GM21360 (cell line): ENCODE measurements at regions not wholly inside any gene's neighbourhood (a gene's known extent, or its start where the extent isn't known, plus 50 kb on each side); places are given as distances from the start of the nearest gene placed in this dataset.
"Not testable (repeated sequence)": the region's sequence is repeated elsewhere in the genome, so short reads cannot be mapped to it uniquely, and the experiment has no call there.

Experiments
- ATAC-seq: cut with Tn5 transposase; IDR thresholded peaks from one replicate; pipeline ENCODE4 v1.9.1; 2021; ENCODE audit warnings: mild to moderate bottlenecking, moderate library complexity; ENCODE audit not compliant: unreplicated experiment

DNA sequence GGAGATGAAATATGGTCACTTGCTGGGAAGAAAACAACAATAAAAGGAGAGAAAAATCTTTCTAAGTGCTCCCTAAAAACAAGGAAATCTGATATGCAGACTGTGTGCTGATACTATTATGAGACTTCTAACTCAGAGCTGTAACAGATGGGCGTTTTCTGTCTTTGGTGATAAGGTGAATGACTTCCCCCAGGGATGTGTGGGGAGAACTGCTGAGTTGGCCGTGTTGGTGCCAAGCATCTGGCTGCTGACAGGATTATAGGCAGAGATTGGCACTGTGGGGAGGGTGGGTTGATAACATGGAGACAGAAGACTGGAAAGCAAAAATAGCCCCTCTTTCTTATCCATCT, 438.5 kb upstream of the PLXNA2 start:
- no peak for ATAC-seq

GRCh38 chr1:208683141-208683540, 439.0 kb upstream of the PLXNA2 start:
- no peak for ATAC-seq

GRCh38 chr1:208684192-208684591, 440.0 kb upstream of the PLXNA2 start:
- no peak for ATAC-seq

GRCh38 chr1:208686592-208686991, 442.4 kb upstream of the PLXNA2 start:
- no peak for ATAC-seq

DNA sequence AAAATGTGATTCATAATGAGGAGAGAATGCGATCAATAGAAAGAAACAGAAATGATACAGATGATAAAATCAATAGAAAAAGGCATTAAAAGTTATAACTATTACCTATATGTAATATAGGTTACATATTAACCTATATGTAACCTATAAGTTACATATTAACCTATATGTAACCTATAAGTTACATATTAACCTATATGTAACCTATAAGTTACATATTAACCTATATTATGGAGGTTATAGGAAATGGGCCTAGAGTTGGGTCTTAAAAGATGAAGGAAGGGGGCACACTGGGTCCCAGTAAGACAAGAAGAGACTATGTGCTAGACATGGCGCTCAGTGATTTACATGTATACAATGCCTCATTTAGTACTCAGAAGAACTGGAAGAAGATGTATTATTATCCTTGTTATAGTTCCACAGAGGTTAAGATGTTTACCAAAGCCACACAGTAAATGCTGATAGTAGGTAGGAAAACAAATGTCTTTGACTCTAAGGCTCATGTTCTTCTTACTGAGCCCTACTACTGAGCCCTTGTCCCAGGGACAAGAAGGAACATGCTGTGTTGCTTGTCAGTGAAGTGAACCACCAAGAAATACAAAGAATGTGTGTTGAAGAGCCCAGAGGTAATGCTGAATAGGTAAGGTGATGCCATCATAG, 444.6 kb upstream of the PLXNA2 start:
- no peak for ATAC-seq

DNA sequence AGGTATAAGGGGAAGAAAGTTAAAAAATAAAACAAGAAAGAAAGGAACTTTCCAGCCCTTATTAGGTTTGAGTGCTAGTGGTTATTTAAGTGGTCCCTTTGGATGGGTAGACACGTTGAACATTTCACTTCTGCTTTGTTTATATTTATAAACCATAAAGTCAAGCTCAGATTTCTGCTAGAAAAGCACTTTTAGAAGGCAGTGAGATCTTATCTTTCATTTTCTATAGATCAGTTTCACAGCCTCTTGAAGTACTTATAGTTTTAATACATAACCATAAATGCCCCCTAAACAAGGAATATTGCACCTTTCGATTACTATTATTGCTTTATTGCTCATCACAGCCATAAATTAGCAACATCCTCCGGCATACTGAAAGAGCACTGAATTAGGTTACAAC, 446.8 kb upstream of the PLXNA2 start:
- ATAC-seq, result no peak

DNA sequence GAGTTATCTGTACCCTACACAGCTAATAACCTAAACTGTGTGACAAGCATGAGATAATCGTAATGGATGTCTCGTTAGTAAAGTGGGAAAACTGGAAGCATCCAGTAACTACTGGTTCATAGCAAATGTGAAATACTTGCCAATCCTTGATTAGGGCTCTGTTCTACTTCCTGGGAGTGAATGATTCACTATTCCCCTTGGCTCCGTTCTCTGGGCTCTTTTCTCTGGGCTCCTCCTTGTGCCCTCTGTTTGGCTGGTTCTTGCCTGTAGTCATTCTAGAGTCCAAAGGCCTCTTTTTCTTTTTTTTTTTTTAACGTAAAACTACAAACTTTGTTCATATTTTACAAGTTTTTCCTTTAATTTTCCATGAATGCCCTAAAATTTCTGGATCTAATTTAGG, 465.8 kb upstream of the PLXNA2 start:
- ATAC-seq, result no peak

GRCh38 chr1:208714323-208714722, 470.1 kb upstream of the PLXNA2 start:
- ATAC-seq, result no peak

DNA sequence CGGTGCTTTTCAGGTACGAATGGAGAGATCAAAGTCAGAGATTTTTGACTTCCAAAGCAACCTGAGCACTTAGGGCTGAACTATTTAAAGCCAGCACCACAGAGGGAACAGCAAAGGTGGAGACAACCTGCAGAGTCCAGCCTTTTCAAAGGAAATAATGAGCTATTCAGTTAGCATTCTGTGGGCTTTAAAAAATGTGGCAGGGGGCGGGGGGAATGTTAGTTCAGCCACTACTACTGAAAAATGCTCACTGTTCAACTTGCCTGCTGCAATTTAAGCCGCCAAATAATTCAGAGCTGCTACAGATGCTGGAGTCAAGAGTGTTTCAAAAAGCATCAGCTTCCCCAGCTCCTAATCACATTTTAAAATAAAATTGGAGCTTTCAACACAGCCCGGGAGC, 473.3 kb upstream of the PLXNA2 start:
- ATAC-seq, result no peak

DNA sequence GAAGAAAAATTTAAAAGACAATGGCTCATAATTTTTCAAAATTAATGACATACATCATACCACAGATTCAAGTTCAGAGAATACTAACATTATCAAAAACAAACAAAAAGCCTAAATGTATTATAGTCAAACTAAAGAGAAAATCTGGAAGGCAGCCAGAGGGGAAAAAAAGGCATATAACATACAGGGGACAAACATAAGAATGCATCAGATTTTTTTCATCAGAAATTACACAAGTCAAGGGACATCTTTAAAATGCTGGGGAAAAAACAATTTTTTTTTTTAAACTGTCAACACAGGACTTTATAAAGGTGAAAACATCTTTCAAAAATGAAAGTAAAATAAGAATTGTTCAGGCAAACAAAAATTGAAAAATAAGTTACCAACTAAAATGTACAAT, 478.4 kb upstream of the PLXNA2 start:
- no peak for ATAC-seq

GRCh38 chr1:208724079-208724478, 479.9 kb upstream of the PLXNA2 start:
- ATAC-seq, result no peak

DNA sequence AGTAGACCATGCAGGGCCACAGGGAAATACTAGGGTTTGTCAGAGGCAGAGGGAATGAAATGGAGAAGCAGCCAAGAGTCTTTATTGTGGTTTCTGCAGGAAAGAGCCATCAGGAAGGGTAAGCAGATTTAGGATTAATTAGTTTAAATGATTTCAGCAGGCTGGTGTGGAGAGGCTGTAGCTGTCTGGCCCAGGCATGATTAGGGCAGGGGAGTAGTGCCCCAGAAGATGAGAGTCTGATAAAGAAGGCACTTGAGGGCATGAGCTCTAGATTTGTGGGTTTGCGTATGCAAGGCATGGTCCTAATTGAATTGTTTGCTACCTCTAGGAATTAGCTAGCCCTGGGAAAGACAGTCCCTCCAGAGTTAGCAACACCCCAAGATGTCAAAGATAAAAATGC, 484.6 kb upstream of the PLXNA2 start:
- ATAC-seq, result no peak

- ATAC-seq, result peak; percentile 89
Observed at GRCh38 chr1:208731981-208732821, 488.0 kb upstream of the PLXNA2 start.

GRCh38 chr1:208737161-208737560, 493.0 kb upstream of the PLXNA2 start:
- ATAC-seq, result no peak

GRCh38 chr1:208737922-208738321, 493.7 kb upstream of the PLXNA2 start:
- peak; percentile 69 for ATAC-seq

- ATAC-seq, result not testable (repeated sequence)
Observed at GRCh38 chr1:208739636-208740035, 495.5 kb upstream of the PLXNA2 start.

- no peak for ATAC-seq
Observed at GRCh38 chr1:208741296-208741695, 497.1 kb upstream of the PLXNA2 start.

DNA sequence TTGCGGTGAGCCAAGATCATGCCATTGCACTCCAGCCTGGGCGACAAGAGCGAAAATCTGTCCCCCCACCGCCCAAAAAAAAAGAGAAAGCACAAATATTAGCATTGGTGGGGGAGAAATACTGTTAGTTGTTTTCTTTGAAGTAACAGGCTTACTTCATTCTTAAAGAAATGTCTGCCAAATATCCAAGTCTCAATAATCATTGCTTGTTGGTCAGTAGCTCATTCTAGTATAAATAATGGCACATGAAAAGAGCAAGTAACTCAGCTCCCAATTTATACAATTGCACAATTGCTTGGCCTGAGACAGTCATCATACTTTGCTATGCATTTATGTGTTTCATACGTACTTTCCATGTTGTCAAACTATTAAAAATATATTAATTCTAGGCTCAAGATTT, 499.2 kb upstream of the PLXNA2 start:
- ATAC-seq, result no peak

DNA sequence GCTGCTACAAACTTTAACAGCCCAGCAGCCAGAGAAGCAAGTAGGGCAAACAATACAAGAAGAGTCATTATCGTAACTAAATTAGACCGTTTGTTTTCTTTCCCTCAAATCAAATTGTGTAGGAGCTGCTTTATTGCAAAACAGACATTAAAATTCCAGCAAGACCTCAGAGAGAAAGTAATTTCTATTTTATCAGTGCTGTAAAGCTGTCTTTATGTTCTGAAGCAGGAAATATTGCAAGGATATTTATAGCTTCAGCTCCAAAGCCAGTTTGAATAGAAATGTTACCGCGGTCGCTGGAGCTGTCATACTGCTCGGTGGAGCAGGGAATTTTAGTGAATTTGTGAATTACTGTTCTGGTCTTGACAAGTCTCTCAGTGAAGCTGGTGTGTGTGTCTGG, 503.8 kb upstream of the PLXNA2 start:
- ATAC-seq, result no peak

DNA sequence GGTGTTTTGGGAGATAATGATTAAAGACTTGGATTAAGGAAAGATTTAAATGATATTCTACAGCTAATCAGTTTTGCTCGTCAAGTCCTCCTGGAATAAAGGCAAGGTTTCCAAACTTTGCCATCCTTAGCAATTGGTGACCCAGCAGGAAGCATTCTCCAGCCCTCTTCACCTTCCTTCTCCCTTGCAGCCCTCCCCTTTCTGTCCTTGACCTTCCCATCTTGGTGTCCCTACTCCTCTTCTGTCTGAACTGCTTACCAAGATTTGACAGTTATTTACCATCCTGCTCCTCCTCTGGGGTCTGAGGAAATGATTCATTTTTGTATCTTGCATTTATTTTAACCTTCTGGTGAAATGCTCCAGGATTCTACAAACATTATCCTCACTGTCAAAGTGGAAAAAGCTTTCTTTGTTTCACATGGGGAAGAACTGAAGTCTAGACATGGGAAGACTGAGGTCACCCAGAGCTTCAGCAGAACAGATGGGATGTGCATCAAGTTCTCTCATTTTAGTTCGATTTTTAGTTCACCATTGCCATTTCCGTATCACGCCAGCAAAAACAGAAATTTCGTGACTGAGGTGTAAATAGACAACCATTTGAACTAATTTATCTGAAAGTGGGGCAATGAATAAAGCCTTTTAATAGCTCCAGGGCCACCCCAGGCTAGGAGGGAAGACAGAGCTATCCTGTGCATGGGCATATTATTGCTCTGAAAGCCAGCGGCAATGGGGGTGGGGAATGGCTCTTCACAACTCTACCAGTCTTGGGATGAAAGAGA, 504.4 kb upstream of the PLXNA2 start:
- ATAC-seq, result no peak

- ATAC-seq, result no peak
Observed at GRCh38 chr1:208756339-208756981, 512.3 kb upstream of the PLXNA2 start.
